Central memory CD4-positive, alpha-beta T cell (primary cell): ENCODE measurements at regions not wholly inside any gene's neighbourhood (a gene's known extent, or its start where the extent isn't known, plus 50 kb on each side); places are given as distances from the start of the nearest gene placed in this dataset.

Experiments
- DNase-seq: peaks from one replicate; pipeline ENCODE4 v3.0.0; 2022

DNA sequence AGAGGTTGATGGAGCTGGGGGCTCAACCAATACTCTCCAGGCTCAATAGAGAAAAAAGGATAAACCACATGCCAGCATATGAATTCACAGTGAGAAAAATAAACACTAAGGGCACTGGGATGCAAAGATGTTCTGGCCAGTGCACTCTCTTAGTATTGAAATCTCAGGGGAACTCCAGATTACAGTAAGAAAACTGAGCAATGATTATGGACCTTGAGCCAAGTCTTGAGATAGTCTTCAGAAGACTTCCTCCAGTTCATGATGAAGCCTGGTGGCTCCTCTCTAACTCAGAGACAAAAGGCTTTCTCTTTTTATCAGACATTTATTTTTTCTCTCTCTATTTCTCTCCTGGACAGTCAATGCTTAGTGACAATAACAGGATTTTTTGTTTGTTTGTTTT is 139.8 kb upstream of the SPEF2 start:
- DNase-seq = no peak

DNA sequence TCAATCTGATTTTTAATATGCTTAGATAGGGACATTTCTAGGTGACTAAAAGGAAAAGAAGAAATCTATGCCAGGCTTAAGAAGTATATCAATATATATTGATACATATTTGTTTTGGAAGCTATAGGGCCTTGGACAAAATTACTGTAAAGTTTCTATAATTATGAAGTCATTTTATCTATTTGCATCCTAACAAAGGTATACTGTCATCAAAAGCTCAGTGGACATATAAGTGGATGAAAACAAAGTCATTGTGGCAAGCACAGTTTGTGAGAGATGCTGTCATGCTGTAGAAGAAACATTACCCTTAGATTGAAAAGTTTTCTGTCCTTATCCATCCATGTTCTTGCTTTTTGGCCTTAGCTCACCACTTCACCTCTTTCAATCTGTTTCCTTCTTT is 140.3 kb upstream of the SPEF2 start:
- DNase-seq = no peak

- no peak for DNase-seq
These were observed 140.9 kb upstream of the SPEF2 start for GRCh38 chr5:35476797-35477196.

- DNase-seq = no peak
These were observed 141.6 kb upstream of the SPEF2 start for GRCh38 chr5:35476036-35476435.

DNA sequence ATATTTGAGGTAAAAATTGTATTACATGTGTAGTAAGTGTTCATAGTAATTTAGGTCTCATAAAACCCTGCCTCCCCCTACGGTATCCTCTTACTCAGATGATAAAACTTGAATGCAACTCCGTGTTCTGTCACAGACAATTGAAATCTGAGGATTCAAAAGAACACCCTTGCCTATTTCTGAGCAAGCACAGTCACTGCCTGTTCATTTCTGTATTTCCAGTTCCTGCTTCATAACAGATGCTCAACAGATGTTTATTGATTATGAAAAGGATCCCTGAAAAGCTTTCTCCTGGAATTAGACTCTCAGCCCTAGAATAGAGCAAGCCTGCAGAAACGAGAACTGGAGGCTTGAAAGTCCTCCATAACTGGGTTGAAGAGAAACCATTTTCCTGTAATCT is 144.1 kb upstream of the SPEF2 start:
- no peak for DNase-seq

GRCh38 chr5:35470866-35471265 is 146.8 kb upstream of the SPEF2 start:
- DNase-seq = no peak

- no peak for DNase-seq
These were observed 148.9 kb upstream of the SPEF2 start for GRCh38 chr5:35468811-35469210.

- no peak for DNase-seq
These were observed 150.9 kb upstream of the SPEF2 start for GRCh38 chr5:35466746-35467145.

DNA sequence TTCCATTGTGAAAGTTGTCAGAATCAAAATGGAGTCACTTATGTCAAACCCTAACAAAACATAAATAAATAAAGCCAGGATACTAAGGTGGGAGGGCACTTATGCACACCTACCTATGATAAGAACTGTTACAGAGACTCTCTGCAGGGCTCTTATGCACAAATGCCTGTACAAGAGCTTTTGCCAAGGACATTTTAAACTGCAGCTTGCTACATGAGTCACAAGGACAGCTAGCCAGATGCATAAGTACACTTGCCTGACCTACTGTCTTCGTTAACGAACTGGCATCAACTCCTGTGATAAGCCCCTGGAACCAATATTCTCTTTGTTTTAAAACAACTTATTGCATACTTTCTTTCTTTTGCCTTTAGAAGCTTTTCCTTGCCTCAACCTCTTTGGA is 152.9 kb upstream of the SPEF2 start:
- DNase-seq = no peak

DNA sequence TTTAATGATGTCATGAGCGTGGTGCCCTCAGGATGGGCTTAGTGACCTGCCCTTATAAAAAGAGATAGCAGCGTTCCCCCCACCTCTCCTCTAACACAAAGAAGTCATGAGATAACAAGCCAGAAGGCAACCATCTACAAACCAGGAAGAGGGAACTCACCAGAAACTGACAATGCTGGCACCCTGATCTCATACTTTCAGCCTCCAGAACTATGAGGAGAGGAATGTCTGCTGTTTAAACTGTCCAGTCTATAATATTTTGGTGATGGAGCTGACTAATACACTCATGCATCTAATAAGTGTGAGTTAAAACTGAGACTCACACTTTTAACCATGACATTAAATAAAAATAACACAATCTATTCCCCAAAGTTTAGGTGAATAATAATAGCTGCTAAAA is 156.1 kb upstream of the SPEF2 start:
- no peak for DNase-seq

DNA sequence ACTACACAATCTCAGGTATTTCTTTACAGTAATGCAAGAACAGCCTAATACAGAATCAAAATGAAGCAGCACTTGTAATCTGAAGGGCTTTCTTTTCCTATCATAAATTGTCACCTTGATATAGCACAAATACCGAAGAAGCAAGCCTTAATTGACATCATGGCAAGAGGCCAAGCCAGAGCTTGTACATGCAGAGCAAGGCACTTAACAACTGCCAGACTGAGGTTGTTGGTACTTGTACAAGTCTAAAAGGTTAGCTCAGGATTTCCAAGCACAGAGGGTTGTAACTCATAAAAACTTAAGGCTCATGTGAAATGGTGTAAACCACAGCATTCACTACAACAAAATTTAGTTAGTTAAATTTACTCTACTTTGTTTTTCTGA is 158.8 kb upstream of the SPEF2 start:
- DNase-seq = no peak

- no peak for DNase-seq
These were observed 159.5 kb upstream of the SPEF2 start for GRCh38 chr5:35457912-35458823.

DNA sequence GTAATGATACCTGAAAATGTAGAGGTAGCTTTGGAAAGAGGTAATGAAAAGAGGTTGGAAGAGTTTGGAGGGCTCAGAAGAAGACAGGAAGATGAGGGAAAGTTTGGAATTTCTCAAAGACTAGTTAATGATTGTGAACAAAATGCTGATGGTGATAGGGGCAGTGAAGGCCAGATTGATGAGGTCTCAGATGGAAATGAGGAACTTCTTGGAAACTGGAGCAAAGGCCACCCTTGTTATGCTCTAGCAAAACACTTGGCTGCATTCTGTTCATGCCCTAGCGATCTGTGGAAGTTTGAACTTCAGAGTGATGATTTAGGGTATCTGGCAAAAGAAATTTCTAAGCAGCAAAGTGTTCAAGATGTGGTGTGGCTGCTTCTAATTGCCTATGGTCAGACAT is 161.2 kb upstream of the SPEF2 start:
- DNase-seq = no peak

- DNase-seq = no peak
These were observed 163.6 kb upstream of the SPEF2 start for GRCh38 chr5:35454011-35454525.

- DNase-seq = no peak
These were observed 173.7 kb upstream of the SPEF2 start for GRCh38 chr5:35443803-35444595.

DNA sequence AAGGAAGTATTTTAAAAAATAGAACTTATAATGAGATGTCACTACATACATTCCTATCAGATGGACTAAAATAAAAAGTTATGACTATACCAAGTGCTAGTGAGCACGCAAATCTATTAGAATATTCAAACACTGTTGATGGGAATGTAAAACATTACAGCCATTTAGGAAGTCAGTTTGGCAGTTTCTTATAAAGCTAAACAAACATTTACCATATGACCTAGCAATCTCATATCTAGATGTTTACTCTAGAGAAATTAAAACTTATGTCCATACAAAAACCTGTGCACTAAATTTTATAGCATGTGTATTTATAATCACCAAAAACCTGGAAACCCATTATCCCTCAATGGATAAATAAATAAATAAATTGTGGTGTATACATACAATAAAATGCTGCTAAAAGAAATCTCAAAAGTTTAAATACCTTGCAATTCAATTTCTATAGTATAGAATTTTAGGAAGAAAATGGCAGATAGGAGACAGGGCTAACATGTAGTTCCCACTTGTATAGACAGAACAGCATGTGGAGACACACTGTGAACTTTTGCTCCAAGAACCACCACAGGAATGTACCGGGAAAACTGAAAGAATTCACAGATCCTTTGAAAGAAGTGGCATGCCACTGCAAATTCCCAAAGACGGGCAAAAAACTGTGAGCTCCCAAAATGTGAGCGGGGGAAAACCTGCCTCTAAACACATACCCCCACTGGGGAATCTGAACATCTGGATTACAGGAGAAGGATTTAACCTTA is 174.6 kb upstream of the SPEF2 start:
- no peak for DNase-seq

GRCh38 chr5:35440409-35440808 is 177.3 kb upstream of the SPEF2 start:
- no peak for DNase-seq

- DNase-seq = no peak
These were observed 178.9 kb upstream of the SPEF2 start for GRCh38 chr5:35438786-35439185.

GRCh38 chr5:35438288-35438687 is 179.4 kb upstream of the SPEF2 start:
- DNase-seq = no peak

- DNase-seq = no peak
These were observed 181.1 kb upstream of the SPEF2 start for GRCh38 chr5:35436400-35437057.

DNA sequence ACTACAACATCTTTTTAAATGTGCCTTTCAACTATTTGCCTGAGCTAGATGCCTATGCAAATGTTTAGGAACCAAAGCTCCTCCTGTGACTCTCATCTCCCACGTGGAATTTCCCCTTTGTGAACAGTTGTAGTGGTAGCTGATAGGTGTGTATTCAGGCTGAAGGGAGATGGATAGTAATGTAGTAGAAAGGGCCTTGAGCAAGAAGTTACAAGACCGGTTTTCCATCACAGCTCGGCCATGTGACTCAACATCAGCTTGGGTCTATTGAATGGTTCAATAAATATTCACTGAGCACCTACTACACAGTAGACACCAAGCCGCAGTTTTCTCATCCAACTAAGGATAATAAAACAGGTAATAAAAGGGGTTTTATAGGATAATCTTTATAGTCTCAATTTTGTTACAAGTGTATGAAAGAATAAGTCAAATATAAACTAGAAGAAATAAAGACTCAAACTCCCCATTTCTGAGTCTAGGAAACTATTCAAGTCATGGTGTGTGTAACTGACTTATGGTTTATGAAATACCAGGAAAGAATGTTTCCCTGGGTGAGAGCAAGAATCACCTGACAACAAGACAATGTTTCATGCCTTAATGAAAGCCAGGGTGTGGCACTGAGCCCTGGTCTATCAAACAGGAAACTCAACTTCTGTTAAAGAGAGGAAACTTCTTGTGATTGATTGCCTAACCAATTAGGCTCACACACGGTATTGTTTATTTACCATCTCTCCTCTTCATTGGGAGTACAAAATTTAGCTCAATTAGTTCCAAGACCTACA is 187.1 kb upstream of the SPEF2 start:
- DNase-seq = no peak

DNA sequence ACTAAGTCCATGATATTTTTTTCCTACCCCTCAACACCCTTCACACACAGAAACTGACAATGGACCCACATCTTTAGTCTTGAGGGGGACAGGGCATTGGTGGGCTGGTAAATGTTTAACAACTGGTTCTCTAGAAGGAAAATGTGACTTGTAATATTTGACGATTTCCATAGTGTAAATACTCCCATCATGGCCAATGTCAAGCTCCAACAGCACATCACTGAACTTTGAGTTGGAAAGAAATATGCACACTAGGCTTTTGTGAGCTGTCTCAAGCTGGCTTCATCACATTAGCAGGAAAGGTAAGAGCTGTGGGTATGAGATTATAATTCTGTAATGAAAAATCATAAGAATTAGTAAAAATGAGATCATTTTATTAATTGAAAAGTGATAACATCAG is 189.9 kb upstream of the PRLR start:
- DNase-seq = no peak
